ENCODE measurements at regions not wholly inside any gene's neighbourhood (a gene's known extent, or its start where the extent isn't known, plus 50 kb on each side); places are given as distances from the start of the nearest gene placed in this dataset.
A peak's percentile ranks its signal among the peaks of the same experiment; 100 is the strongest.

DNA sequence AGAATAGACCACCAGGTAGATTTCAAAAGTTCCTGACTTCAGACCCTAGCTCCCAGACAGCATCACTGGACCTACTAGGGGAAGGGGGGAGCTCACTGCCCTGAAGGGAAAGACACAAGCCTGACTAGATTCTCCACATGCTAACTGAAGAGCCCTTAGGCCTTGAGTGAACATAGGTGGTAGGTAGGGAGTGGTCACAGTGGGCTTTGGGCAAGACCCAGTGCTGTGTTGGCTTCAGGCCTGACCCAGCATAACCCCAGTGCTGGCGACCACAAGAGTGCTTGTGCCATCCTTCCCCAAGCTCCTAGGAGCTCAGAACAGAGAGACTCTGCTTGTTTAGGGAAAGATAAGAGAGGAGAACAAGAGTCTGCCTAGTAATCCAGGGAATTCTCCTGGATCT lies 51.1 kb upstream of the ACADM start:
- no peak overlapping the region for H3K9ac ChIP-seq (ENCODE audit: low read depth, low read length, poor library complexity)
- no peak overlapping the region for H2BK120ac ChIP-seq (ENCODE audit: low read depth, low read length)
- H3K4me1 ChIP-seq (ENCODE audit: control insufficient read depth in 2 of 2, insufficient read depth in 1 of 2, low read depth in 1 of 2, low read length in 2 of 2): peaks cover 8 to 10% of the 10 kb centered on the region in 2 donors
- H3K4me3 ChIP-seq (ENCODE audit: low read length in 2 of 2): no peak overlapping the region
- no peak overlapping the region for H3K27ac ChIP-seq (replicated peaks; ENCODE audit: low read length)
- H2BK12ac ChIP-seq (ENCODE audit: low read length): no peak overlapping the region
- WGBS, 2 donors (ENCODE audit: extremely low coverage in 2 of 2, insufficient read length in 2 of 2, insufficient replicate concordance in 1 of 2): no CpG with 5 or more reads among the region's 1 CpG
- H2AK5ac ChIP-seq (ENCODE audit: low read depth, low read length): no peak overlapping the region
- H3K14ac ChIP-seq (ENCODE audit: low read length): no peak overlapping the region
- no peak overlapping the region for H2BK15ac ChIP-seq (ENCODE audit: low read length)
- no peak overlapping the region for H3K4ac ChIP-seq (ENCODE audit: low read length)
- no peak overlapping the region for H4K8ac ChIP-seq (ENCODE audit: low read depth, low read length)
- H3K23ac ChIP-seq (ENCODE audit: low read depth, low read length, poor library complexity): no peak overlapping the region
- H4K91ac ChIP-seq (ENCODE audit: low read depth, low read length, poor library complexity): no peak overlapping the region
- H3K36me3 ChIP-seq (replicated peaks in 1 of 2; ENCODE audit: control insufficient read depth in 2 of 2, insufficient read depth in 2 of 2, low read length in 2 of 2): no peaks in the 10 kb centered on the region
- H3K4me2 ChIP-seq (ENCODE audit: insufficient read depth, low read length, poor library complexity, severe bottlenecking): no peak overlapping the region
- peak overlapping the region; percentile 76 for H2AFZ ChIP-seq (ENCODE audit: low read length)
- H3K9me3 ChIP-seq (replicated peaks in 1 of 2; ENCODE audit: control insufficient read depth in 2 of 2, insufficient read depth in 1 of 2, low read depth in 1 of 2, low read length in 2 of 2): peaks cover 0 to 2% of the 10 kb centered on the region in 2 donors
- H3K79me1 ChIP-seq (ENCODE audit: low read depth, low read length): no peaks in the 10 kb centered on the region
- no peaks in the 10 kb centered on the region for H3K27me3 ChIP-seq (ENCODE audit: control insufficient read depth in 3 of 3, insufficient read depth in 3 of 3, low read depth in 1 of 3, low read length in 3 of 3)
- H2BK5ac ChIP-seq (ENCODE audit: low read length): no peak overlapping the region
- DNase-seq (ENCODE audit: low spot score): no peak
- H3K18ac ChIP-seq (ENCODE audit: low read length): no peak overlapping the region

DNA sequence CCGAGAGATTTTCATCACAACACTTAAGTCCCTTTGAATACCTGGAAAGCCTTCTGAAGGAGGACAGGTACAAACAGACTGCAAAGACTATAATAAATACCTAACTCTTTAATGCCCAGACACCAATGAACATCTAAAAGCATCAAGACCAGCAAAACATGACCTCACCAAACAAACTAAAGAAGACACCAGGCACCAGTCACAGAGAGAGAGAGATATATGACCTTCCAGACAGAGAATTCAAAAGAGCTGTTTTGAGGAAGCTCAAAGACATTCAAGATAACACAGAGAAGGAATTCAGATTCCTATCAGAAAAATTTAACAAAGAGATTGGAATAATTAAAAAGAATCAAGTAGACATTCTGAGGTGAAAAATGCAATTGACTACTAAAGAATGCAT lies 50.6 kb upstream of the ACADM start:
- WGBS, 2 donors (ENCODE audit: extremely low coverage in 2 of 2, insufficient read length in 2 of 2, insufficient replicate concordance in 1 of 2): no CpG with 5 or more reads among the region's 1 CpG
- Histone ChIP-seq H4K91ac (ENCODE audit: low read depth, low read length, poor library complexity) (no peak overlapping the region), H2BK15ac (ENCODE audit: low read length) (no peak overlapping the region), H3K36me3 (replicated peaks in 1 of 2; ENCODE audit: control insufficient read depth in 2 of 2, insufficient read depth in 2 of 2, low read length in 2 of 2) (no peaks in the 10 kb centered on the region), H2BK5ac (ENCODE audit: low read length) (no peak overlapping the region), H2AK5ac (ENCODE audit: low read depth, low read length) (no peak overlapping the region), H3K27ac (replicated peaks; ENCODE audit: low read length) (no peak overlapping the region), H4K8ac (ENCODE audit: low read depth, low read length) (no peak overlapping the region), H3K18ac (ENCODE audit: low read length) (no peak overlapping the region), H2BK120ac (ENCODE audit: low read depth, low read length) (no peak overlapping the region), H3K4me1 (ENCODE audit: control insufficient read depth in 2 of 2, insufficient read depth in 1 of 2, low read depth in 1 of 2, low read length in 2 of 2) (peaks cover 8 to 10% of the 10 kb centered on the region in 2 donors), H2AFZ (ENCODE audit: low read length) (no peak overlapping the region), H3K14ac (ENCODE audit: low read length) (no peak overlapping the region), H3K9ac (ENCODE audit: low read depth, low read length, poor library complexity) (no peak overlapping the region), H3K23ac (ENCODE audit: low read depth, low read length, poor library complexity) (no peak overlapping the region), H3K27me3 (ENCODE audit: control insufficient read depth in 3 of 3, insufficient read depth in 3 of 3, low read depth in 1 of 3, low read length in 3 of 3) (no peaks in the 10 kb centered on the region), H3K4ac (ENCODE audit: low read length) (no peak overlapping the region), H2BK12ac (ENCODE audit: low read length) (no peak overlapping the region), H3K79me1 (ENCODE audit: low read depth, low read length) (no peaks in the 10 kb centered on the region), H3K4me3 (ENCODE audit: low read length in 2 of 2) (no peak overlapping the region), H3K4me2 (ENCODE audit: insufficient read depth, low read length, poor library complexity, severe bottlenecking) (no peak overlapping the region), H3K9me3 (replicated peaks in 1 of 2; ENCODE audit: control insufficient read depth in 2 of 2, insufficient read depth in 1 of 2, low read depth in 1 of 2, low read length in 2 of 2) (peaks cover 0 to 2% of the 10 kb centered on the region in 2 donors)
- no peak for DNase-seq (ENCODE audit: low spot score)

All from neuronal stem cell (in vitro differentiated cells).